HCT116 (cell line): ENCODE measurements at regions not wholly inside any gene's neighbourhood (a gene's known extent, or its start where the extent isn't known, plus 50 kb on each side); places are given as distances from the start of the nearest gene placed in this dataset.

Experiments
- ATAC-seq: fragments of 200-7000 bp; cut with Tn5 transposase; 2 replicates; pipeline ENCODE4 v1.9.1; 2020; ENCODE audit warnings: mild to moderate bottlenecking, moderate library complexity
- BruUV-seq: library from RNA; stranded (reverse); fragments of 400-500 nt; replicated peaks from 2 replicates; lab custom pipeline; 2021; lab: Mats Ljungman, UMichigan
- CTCF ChIA-PET: fragments of 300-600 bp; sonication (Branson Sonifier 250); formaldehyde crosslinking; loops from one replicate; lab custom pipeline; 2021; ENCODE audit warnings: antibody characterized with exemption; lab: Charles Lee
- POLR2A ChIA-PET: fragments of 300-600, 350-600 bp; sonication (Branson Sonifier 250); formaldehyde crosslinking; loops from one replicate; lab custom pipeline; 2021; ENCODE audit warnings: antibody characterized with exemption; lab: Charles Lee
- RAD21 ChIA-PET, 2 experiments: fragments of 300-600 bp; sonication (Branson Sonifier 250); formaldehyde crosslinking; loops; one replicate each; lab custom pipeline; 2023; ENCODE audit warnings: low total read pairs in 2 of 2; ENCODE audit not compliant: uncharacterized antibody in 2 of 2, unreplicated experiment in 2 of 2, low non-redundant PET in 1 of 2; lab: Charles Lee
- DNase-seq: peaks from one replicate; pipeline ENCODE4 v3.0.0-alpha.2; 2010; ENCODE audit warnings: low read depth, low spot score
- H2AFZ ChIP-seq: fragments of 200-600 bp; shearing (Covaris generic), sonication (generic); 2 replicates; pipeline ENCODE4 v1.6.1; 2017; ENCODE audit warnings: low read depth, mixed run types, mixed read lengths, antibody characterized with exemption, low read length; ENCODE audit not compliant: poor library complexity, severe bottlenecking
- H3K27ac ChIP-seq: 2 replicates; pipeline ENCODE4 v1.5.1; 2012; ENCODE audit warnings: low read depth, low read length
- H3K27me3 ChIP-seq: fragments of 200-600 bp; sonication (generic); 2 replicates; pipeline ENCODE4 v1.6.1; 2016; ENCODE audit warnings: mixed run types, low read length, mixed read lengths; ENCODE audit not compliant: insufficient read depth
- H3K36me3 ChIP-seq, 2 experiments: fragments of 200-500 bp in 1 of 2; fragments of 200-600 bp in 1 of 2; sonication (Bioruptor generic) in 1 of 2; sonication (generic) in 1 of 2; 2 replicates each; pipeline versions ENCODE4 v1.5.1 to v1.6.1; 2014 to 2016; ENCODE audit warnings: low read length in 2 of 2, inconsistent platforms in 1 of 2, mixed read lengths in 1 of 2, mixed run types in 1 of 2; ENCODE audit not compliant: insufficient read depth in 2 of 2, control insufficient read depth in 1 of 2
- H3K4me1 ChIP-seq, 2 experiments: fragments of 200-600 bp in 1 of 2; sonication (generic) in 1 of 2; 2 replicates each; pipeline versions ENCODE4 v1.5.1 to v1.6.1; 2012 to 2017; ENCODE audit warnings: low read length in 2 of 2, inconsistent platforms in 1 of 2, mild to moderate bottlenecking in 1 of 2, mixed read lengths in 1 of 2, mixed run types in 1 of 2, moderate library complexity in 1 of 2; ENCODE audit not compliant: insufficient read depth in 2 of 2, control insufficient read depth in 1 of 2
- H3K4me2 ChIP-seq: fragments of 200-600 bp; sonication (generic); 2 replicates; pipeline ENCODE4 v1.6.1; 2017; ENCODE audit warnings: mixed run types, low read length, mixed read lengths
- H3K4me3 ChIP-seq, 2 experiments: fragments of 200-600 bp in 1 of 2; sonication (generic) in 1 of 2; replicated peaks in 1 of 2; 2 replicates each; pipeline ENCODE4 v1.5.1; 2011 to 2016; ENCODE audit warnings: low read length in 2 of 2, control low read depth in 1 of 2, low read depth in 1 of 2, mild to moderate bottlenecking in 1 of 2, mixed read lengths in 1 of 2, mixed run types in 1 of 2
- H3K79me2 ChIP-seq: fragments of 200-600 bp; sonication (generic); 2 replicates; pipeline ENCODE4 v1.6.1; 2017; ENCODE audit warnings: mild to moderate bottlenecking, mixed run types, low read length, moderate library complexity, mixed read lengths; ENCODE audit not compliant: insufficient read depth
- H3K9ac ChIP-seq: fragments of 200-600 bp; sonication (generic); 2 replicates; pipeline ENCODE4 v1.6.1; 2016; ENCODE audit warnings: low read length, mixed read lengths
- H3K9me2 ChIP-seq: fragments of 200-600 bp; sonication (generic), shearing (Covaris generic); 2 replicates; pipeline ENCODE4 v1.6.1; 2017; ENCODE audit warnings: mixed run types, mild to moderate bottlenecking, moderate library complexity; ENCODE audit not compliant: insufficient read depth
- H3K9me3 ChIP-seq, 2 experiments: fragments of 200-500 bp in 1 of 2; fragments of 200-600 bp in 1 of 2; sonication (Bioruptor generic) in 1 of 2; sonication (generic) in 1 of 2; 2 replicates each; pipeline ENCODE4 v1.6.1; 2014 to 2017; ENCODE audit warnings: low read length in 2 of 2, mixed read lengths in 2 of 2, inconsistent platforms in 1 of 2, low read depth in 1 of 2, mild to moderate bottlenecking in 1 of 2, mixed run types in 1 of 2, moderate library complexity in 1 of 2; ENCODE audit not compliant: control insufficient read depth in 1 of 2, insufficient read depth in 1 of 2
- H4K20me1 ChIP-seq: fragments of 200-600 bp; sonication (generic), shearing (Covaris generic); 2 replicates; pipeline ENCODE4 v1.6.1; 2017; ENCODE audit warnings: mixed run types, mild to moderate bottlenecking, moderate library complexity; ENCODE audit not compliant: insufficient read depth
- CBX3 ChIP-seq: IDR thresholded peaks from 2 replicates; pipeline ENCODE4 v1.6.1; 2012; ENCODE audit warnings: low read depth
- CEBPB ChIP-seq: IDR thresholded peaks from 2 replicates; pipeline ENCODE4 v1.6.1; 2012; ENCODE audit warnings: low read depth
- EGR1 ChIP-seq: IDR thresholded peaks from 2 replicates; pipeline ENCODE4 v1.6.1; 2012; ENCODE audit warnings: low read depth
- EZH2 ChIP-seq: fragments of 200-600 bp; sonication (generic); IDR thresholded peaks from 2 replicates; pipeline ENCODE4 v1.6.1; 2017; ENCODE audit warnings: antibody characterized with exemption, mixed run types
- EZH2phosphoT487 ChIP-seq: fragments of 200-600 bp; IDR thresholded peaks from 2 replicates; pipeline ENCODE4 v1.6.1; 2018; ENCODE audit warnings: antibody characterized with exemption, borderline replicate concordance
- FOSL1 ChIP-seq: IDR thresholded peaks from 2 replicates; pipeline ENCODE4 v1.6.1; 2012; ENCODE audit warnings: low read depth
- JUND ChIP-seq: IDR thresholded peaks from 2 replicates; pipeline ENCODE4 v1.6.1; 2012
- POLR2AphosphoS5 ChIP-seq: IDR thresholded peaks from 2 replicates; pipeline ENCODE4 v1.6.1; 2011; ENCODE audit warnings: mild to moderate bottlenecking, low read depth, low read length, moderate library complexity
- SP1 ChIP-seq: IDR thresholded peaks from 2 replicates; pipeline ENCODE4 v1.6.1; 2012; ENCODE audit warnings: low read depth
- SRF ChIP-seq: IDR thresholded peaks from 2 replicates; pipeline ENCODE4 v1.6.1; 2012; ENCODE audit warnings: low read depth
- YY1 ChIP-seq: IDR thresholded peaks from 2 replicates; pipeline ENCODE4 v1.6.1; 2011; ENCODE audit warnings: low read length, low read depth, moderate library complexity, mild to moderate bottlenecking; ENCODE audit not compliant: insufficient replicate concordance; ENCODE audit errors: extremely low read depth
- ZFX ChIP-seq: fragments of 450-650 bp; IDR thresholded peaks from 2 replicates; pipeline ENCODE4 v1.6.1; 2017
- ZNF274 ChIP-seq: fragments of 200-500 bp; sonication (Bioruptor generic); IDR thresholded peaks from 2 replicates; pipeline ENCODE4 v1.6.1; 2014; ENCODE audit warnings: mild to moderate bottlenecking, low read depth, low read length, inconsistent platforms
- intact Hi-C: fragments of 100-400 bp; cut with micrococcal nuclease; formaldehyde crosslinking; loops from 2 replicates; pipeline ENCODE4 v1.10.0; 2022
- TF ChIP-seq, protein P1 (sequence below): IDR thresholded peaks from 2 replicates; pipeline ENCODE4 v1.6.1; 2011; ENCODE audit warnings: mild to moderate bottlenecking, low read length, moderate library complexity; ENCODE audit not compliant: insufficient replicate concordance; ENCODE audit errors: extremely low read depth
- TF ChIP-seq, protein P2 (sequence below): IDR thresholded peaks from 2 replicates; pipeline ENCODE4 v1.6.1; 2012; ENCODE audit warnings: low read depth
- TF ChIP-seq, protein P3 (sequence below): IDR thresholded peaks from 2 replicates; pipeline ENCODE4 v1.6.1; 2012

DNA sequence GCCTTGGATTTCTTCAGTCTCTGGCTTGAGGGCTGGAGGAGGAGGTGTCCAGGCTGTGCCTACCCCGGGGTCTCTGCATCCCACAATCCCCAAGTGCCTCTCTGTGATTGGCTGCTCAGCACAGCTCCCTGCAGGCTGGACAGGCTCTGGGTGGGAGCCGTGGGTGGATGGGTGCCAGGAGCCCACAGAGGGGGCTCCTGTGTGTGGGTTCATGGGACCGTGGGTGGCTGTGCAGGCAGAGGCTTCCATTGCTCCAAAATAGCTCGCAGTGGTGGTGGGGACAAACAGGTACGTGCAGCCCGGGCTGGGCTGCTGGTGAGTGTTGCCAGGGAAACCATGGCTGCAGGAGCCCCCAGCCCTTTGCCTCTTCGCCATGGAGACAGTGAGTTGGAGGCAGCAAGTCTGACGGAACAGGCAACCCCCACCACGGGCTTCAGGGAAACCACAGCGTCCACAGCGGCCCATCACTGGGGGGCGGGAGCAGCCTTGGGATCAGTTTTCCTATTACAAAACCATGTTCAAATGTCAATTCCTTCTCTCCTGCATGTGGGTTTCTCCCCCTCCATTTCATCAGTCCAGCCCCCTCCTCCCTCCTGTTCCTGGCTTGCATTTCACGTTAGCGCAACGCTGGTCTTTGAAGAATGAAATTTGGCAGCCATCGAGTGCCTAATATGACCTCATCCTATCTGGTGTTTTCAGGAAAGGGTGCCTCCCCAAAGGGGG lies 155.2 kb downstream of the TRIM29 start:
- POLR2A ChIA-PET: no interaction called here
- no peaks in the 10 kb centered on the region for H4K20me1 ChIP-seq
- DNase-seq: no peak
- TF ChIP-seq JUND (no peak), SRF (no peak), POLR2AphosphoS5 (no peak), SP1 (no peak), CBX3 (no peak), ZNF274 (no peak), FOSL1 (no peak), ZFX (no peak), YY1 (no peak), EGR1 (no peak), CEBPB (no peak), EZH2phosphoT487 (no peak), EZH2 (no peak)
- TF ChIP-seq, protein P1, sequence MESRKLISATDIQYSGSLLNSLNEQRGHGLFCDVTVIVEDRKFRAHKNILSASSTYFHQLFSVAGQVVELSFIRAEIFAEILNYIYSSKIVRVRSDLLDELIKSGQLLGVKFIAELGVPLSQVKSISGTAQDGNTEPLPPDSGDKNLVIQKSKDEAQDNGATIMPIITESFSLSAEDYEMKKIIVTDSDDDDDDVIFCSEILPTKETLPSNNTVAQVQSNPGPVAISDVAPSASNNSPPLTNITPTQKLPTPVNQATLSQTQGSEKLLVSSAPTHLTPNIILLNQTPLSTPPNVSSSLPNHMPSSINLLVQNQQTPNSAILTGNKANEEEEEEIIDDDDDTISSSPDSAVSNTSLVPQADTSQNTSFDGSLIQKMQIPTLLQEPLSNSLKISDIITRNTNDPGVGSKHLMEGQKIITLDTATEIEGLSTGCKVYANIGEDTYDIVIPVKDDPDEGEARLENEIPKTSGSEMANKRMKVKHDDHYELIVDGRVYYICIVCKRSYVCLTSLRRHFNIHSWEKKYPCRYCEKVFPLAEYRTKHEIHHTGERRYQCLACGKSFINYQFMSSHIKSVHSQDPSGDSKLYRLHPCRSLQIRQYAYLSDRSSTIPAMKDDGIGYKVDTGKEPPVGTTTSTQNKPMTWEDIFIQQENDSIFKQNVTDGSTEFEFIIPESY: no peak
- TF ChIP-seq, protein P2, sequence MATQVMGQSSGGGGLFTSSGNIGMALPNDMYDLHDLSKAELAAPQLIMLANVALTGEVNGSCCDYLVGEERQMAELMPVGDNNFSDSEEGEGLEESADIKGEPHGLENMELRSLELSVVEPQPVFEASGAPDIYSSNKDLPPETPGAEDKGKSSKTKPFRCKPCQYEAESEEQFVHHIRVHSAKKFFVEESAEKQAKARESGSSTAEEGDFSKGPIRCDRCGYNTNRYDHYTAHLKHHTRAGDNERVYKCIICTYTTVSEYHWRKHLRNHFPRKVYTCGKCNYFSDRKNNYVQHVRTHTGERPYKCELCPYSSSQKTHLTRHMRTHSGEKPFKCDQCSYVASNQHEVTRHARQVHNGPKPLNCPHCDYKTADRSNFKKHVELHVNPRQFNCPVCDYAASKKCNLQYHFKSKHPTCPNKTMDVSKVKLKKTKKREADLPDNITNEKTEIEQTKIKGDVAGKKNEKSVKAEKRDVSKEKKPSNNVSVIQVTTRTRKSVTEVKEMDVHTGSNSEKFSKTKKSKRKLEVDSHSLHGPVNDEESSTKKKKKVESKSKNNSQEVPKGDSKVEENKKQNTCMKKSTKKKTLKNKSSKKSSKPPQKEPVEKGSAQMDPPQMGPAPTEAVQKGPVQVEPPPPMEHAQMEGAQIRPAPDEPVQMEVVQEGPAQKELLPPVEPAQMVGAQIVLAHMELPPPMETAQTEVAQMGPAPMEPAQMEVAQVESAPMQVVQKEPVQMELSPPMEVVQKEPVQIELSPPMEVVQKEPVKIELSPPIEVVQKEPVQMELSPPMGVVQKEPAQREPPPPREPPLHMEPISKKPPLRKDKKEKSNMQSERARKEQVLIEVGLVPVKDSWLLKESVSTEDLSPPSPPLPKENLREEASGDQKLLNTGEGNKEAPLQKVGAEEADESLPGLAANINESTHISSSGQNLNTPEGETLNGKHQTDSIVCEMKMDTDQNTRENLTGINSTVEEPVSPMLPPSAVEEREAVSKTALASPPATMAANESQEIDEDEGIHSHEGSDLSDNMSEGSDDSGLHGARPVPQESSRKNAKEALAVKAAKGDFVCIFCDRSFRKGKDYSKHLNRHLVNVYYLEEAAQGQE: no peak
- TF ChIP-seq, protein P3, sequence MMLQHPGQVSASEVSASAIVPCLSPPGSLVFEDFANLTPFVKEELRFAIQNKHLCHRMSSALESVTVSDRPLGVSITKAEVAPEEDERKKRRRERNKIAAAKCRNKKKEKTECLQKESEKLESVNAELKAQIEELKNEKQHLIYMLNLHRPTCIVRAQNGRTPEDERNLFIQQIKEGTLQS: no peak
- H3K27ac ChIP-seq: no peak overlapping the region
- RAD21 ChIA-PET: no interaction called here
- no peaks in the 10 kb centered on the region for H3K9me2 ChIP-seq
- no peaks in the 10 kb centered on the region for H3K9me3 ChIP-seq
- H3K36me3 ChIP-seq: no peaks in the 10 kb centered on the region
- no peaks in the 10 kb centered on the region for H3K79me2 ChIP-seq
- H2AFZ ChIP-seq: no peak overlapping the region
- H3K4me1 ChIP-seq: no peaks in the 10 kb centered on the region
- intact Hi-C loops: no loop called here
- CTCF ChIA-PET: no interaction called here
- BruUV-seq: no TSS peak
- no peak overlapping the region for H3K9ac ChIP-seq
- no peak overlapping the region for H3K4me2 ChIP-seq
- no peak for ATAC-seq
- H3K4me3 ChIP-seq: no peak overlapping the region
- H3K27me3 ChIP-seq: peaks cover 25% of the 10 kb centered on the region; the same call in 1 of the 2 replicates
